ENCODE measurements at regions not wholly inside any gene's neighbourhood (a gene's known extent, or its start where the extent isn't known, plus 50 kb on each side); places are given as distances from the start of the nearest gene placed in this dataset.
A peak's percentile ranks its signal among the peaks of the same experiment; 100 is the strongest.

- Histone ChIP-seq H3K4me1 (replicated peaks; ENCODE audit: insufficient read depth) (no peaks in the 10 kb centered on the region), H3F3A (ENCODE audit: insufficient read depth, low read depth) (no peaks in the 10 kb centered on the region), H3K27ac (no peak overlapping the region), H3K4me2 (no peak overlapping the region), H3K9me3 (ENCODE audit: insufficient read depth, low read depth) (no peaks in the 10 kb centered on the region), H3K9me2 (ENCODE audit: insufficient read depth) (no peaks in the 10 kb centered on the region), H3K4me3 (no peak overlapping the region), H3K36me3 (ENCODE audit: low read depth) (no peaks in the 10 kb centered on the region), H3K79me2 (ENCODE audit: low read depth) (no peaks in the 10 kb centered on the region), H4K20me1 (ENCODE audit: insufficient read depth) (no peaks in the 10 kb centered on the region), H2AFZ (no peak overlapping the region), H3K27me3 (ENCODE audit: insufficient read depth, low read depth) (no peaks in the 10 kb centered on the region)
- intact Hi-C loops (cut with micrococcal nuclease; ENCODE audit: unreplicated experiment): no loop called here
- POLR2A ChIA-PET (ENCODE audit: unreplicated experiment): no interaction called here
- CTCF ChIA-PET: interaction anchor here (0.8 to 1.0 kb wide), 3 partner anchors 150 to 352 kb away, joined by 3 read pairs; no protein-coding TSS in a partner anchor
- TF ChIP-seq EZH2 (IDR thresholded peaks at IDR 0.05; ENCODE audit: low read depth) (no peak), CTCF (conservative IDR thresholded peaks at IDR 0.05) (peak; percentile 70)
- BruUV-seq (replicated peaks): no TSS peak
- no peak for DNase-seq
These were observed 92.8 kb upstream of the CCDC160 start for GRCh38 chrX:134144231-134144630.

- Histone ChIP-seq H3F3A (ENCODE audit: insufficient read depth, low read depth) (no peaks in the 10 kb centered on the region), H2AFZ (no peak overlapping the region), H4K20me1 (ENCODE audit: insufficient read depth) (no peaks in the 10 kb centered on the region), H3K9me2 (ENCODE audit: insufficient read depth) (no peaks in the 10 kb centered on the region), H3K27ac (no peak overlapping the region), H3K4me1 (replicated peaks; ENCODE audit: insufficient read depth) (no peaks in the 10 kb centered on the region), H3K4me3 (no peak overlapping the region), H3K36me3 (ENCODE audit: low read depth) (no peaks in the 10 kb centered on the region), H3K4me2 (no peak overlapping the region), H3K79me2 (ENCODE audit: low read depth) (no peaks in the 10 kb centered on the region), H3K9me3 (ENCODE audit: insufficient read depth, low read depth) (no peaks in the 10 kb centered on the region), H3K27me3 (ENCODE audit: insufficient read depth, low read depth) (no peaks in the 10 kb centered on the region)
- POLR2A ChIA-PET (ENCODE audit: unreplicated experiment): no interaction called here
- TF ChIP-seq EZH2 (IDR thresholded peaks at IDR 0.05; ENCODE audit: low read depth) (no peak), CTCF (conservative IDR thresholded peaks at IDR 0.05) (no peak)
- BruUV-seq (replicated peaks): no TSS peak
- CTCF ChIA-PET: no interaction called here
- intact Hi-C loops (cut with micrococcal nuclease; ENCODE audit: unreplicated experiment): no loop called here
- no peak for DNase-seq
These were observed 90.5 kb upstream of the CCDC160 start for GRCh38 chrX:134146493-134146892.

GRCh38 chrX:134148172-134148692 lies 88.8 kb upstream of the CCDC160 start:
- ChIA-PET POLR2A (ENCODE audit: unreplicated experiment) (no interaction called here), CTCF (no interaction called here)
- Histone ChIP-seq H2AFZ (0 out of 2 replicates have a peak overlapping the region, but pooled peaks have one; percentile 43), H3K4me2 (peak overlapping the region; percentile 59), H3K27ac (no peak overlapping the region), H3K36me3 (ENCODE audit: low read depth) (no peaks in the 10 kb centered on the region), H3K4me3 (no peak overlapping the region), H3K4me1 (replicated peaks; ENCODE audit: insufficient read depth) (no peaks in the 10 kb centered on the region), H3K27me3 (ENCODE audit: insufficient read depth, low read depth) (no peaks in the 10 kb centered on the region), H3F3A (ENCODE audit: insufficient read depth, low read depth) (no peaks in the 10 kb centered on the region), H3K79me2 (ENCODE audit: low read depth) (no peaks in the 10 kb centered on the region), H4K20me1 (ENCODE audit: insufficient read depth) (no peaks in the 10 kb centered on the region), H3K9me2 (ENCODE audit: insufficient read depth) (no peaks in the 10 kb centered on the region), H3K9me3 (ENCODE audit: insufficient read depth, low read depth) (no peaks in the 10 kb centered on the region)
- intact Hi-C loops (cut with micrococcal nuclease; ENCODE audit: unreplicated experiment): no loop called here
- no TSS peak for BruUV-seq (replicated peaks)
- TF ChIP-seq CTCF (conservative IDR thresholded peaks at IDR 0.05) (no peak), EZH2 (IDR thresholded peaks at IDR 0.05; ENCODE audit: low read depth) (no peak)
- no peak for DNase-seq

Measured in PC-9 (cell line).